Activated CD4-positive, CD25-positive, alpha-beta regulatory T cell treated with anti-CD3 and anti-CD28 coated beads, Interleukin-2, amount 50 U/mL, for 72 hours (primary cell): ENCODE measurements at regions not wholly inside any gene's neighbourhood (a gene's known extent, or its start where the extent isn't known, plus 50 kb on each side); places are given as distances from the start of the nearest gene placed in this dataset.

Experiments used
- DNase-seq: peaks from one replicate; pipeline ENCODE4 v3.0.0; 2021

DNA sequence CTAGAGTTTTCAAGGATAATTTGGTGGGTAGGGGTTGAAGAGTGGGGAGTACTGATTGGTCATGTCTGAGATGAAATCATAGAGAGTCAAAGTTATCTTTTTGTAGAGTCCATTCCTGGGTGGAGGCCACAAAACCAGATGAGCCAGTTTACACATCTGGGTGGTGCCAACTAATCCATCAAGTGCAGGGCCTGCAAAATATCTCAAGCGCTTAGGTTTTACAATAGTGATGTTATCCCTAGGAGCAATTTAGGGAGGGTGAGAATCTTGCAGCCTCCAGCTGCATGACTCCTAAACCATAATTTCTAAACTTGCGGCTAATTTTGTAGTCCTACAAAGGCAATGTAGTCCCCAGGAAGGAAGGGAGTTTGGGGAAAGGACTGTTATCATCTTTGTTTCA, 988.3 kb upstream of the LCORL start:
- DNase-seq, result no peak

DNA sequence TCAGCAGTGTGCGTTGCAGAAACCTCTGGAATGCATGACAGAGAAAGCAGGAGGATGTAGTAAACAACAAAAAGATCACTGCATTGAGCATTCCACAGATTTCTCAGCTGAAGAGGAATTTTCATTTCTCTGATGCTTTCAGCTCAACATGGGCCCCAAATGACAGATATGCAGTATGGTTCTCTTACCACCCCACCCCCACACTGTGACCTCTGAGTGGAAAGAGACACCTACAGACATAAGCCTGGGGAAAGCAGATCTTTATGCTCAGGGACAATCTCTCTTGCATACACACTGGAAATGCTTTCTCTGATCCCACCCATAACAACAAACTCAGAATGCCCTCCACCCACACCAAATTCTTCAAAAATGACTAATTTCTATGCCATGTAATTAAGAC, 983.7 kb upstream of the LCORL start:
- DNase-seq, result no peak

DNA sequence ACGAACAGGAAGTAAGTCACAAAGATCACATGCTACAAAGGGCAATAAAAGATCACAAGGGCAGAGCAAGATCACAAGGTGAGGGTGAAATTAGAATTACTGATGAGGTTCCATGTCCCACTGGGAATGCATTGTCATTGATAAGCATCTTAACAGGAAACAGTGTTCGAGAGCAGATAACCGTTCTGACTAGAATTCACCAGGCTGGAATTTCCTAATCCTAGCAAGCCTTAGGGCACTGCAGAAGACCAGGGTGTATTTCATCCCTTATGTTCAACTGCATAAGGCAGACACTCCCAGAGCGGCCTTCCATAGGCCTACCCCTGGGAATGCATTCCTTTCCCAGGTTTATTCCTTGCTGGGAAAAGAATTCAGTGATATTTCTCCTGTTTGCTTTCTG, 980.6 kb upstream of the LCORL start:
- DNase-seq, result no peak

DNA sequence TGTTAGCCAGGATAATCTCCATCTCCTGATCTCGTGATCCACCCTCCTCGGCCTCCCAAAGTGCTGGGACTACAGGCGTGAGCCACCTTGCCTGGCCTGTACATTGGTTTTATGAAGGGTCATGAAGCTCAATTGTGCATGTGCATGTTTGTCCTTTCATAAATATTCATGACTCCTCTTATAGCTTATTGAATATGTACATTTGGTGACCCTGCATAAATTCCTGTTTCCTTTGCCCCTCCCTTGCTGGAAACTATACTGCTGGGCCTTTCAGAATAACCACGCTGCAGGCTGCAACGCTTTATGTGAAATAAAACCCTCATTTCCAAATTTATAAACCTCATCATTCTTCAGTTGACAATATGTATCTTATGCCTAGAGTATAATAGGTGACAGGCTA, 978.0 kb upstream of the LCORL start:
- no peak for DNase-seq

DNA sequence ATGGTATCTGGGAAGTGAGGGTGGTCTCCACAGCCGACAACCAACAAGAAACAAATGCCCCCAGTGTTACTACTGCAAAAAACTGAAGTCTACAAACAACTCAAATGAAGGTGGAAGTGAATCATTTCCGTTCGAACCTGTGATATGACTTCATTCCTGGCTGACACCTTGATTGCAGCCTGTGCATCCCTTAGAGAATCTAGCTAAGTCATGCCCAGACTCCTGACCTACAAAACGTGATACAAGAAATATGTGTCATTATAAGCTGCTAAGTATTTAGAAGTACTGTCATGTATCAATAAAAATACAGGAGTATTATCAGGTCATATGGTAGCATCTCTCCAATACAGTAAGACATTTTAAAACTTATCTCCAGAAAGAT, 959.7 kb upstream of the LCORL start:
- no peak for DNase-seq

DNA sequence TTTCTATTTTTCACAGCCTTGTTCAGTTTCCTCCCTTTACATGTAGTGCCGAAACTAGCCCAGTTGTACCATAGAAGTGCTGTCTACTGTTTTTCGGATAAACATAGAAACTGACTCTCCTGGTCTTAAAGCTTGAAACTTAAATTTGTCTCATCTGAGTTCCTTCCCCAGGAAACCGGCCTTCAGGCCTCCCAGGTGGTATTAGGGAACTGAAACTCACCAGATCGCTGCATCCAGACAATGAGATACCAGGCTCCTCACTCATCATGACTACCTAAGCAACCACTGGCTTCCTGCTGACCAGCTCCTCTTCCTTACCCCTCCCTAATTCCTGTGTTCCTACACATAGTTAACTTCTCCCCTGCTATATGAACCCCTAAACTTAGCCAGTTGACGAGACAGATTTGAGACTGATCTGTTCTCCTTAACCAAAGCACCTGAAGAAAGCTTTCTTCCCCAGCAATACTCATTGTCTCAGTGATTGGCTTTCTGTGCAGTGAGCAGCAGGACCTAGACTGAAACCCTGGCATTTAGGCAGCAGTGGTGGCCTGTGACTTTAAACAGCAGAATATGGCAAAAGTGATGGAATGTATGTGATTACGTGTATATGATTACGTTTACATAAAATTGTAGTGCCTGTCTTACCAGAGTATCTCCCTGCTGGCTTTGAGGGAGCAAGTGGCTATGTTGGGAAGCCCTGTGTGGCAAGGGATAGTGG, 959.1 kb upstream of the LCORL start:
- no peak for DNase-seq

DNA sequence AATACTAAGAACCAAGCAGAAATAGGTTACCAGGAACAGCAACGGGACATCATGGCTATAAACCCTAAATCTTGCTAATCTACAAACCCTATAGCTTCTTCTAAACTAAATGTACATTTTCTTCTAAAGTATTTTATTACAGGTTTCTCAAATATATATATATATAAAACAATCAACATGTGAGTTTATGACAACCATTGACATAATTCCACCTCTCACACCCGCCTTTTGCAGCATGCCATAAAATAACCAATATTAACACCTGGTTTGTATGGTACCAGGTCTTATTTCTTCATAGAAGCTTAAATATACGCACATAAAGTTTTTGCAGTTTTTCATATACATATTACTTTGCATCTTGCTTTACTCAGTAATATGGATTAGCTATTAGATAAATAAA, 955.3 kb upstream of the LCORL start:
- no peak for DNase-seq

DNA sequence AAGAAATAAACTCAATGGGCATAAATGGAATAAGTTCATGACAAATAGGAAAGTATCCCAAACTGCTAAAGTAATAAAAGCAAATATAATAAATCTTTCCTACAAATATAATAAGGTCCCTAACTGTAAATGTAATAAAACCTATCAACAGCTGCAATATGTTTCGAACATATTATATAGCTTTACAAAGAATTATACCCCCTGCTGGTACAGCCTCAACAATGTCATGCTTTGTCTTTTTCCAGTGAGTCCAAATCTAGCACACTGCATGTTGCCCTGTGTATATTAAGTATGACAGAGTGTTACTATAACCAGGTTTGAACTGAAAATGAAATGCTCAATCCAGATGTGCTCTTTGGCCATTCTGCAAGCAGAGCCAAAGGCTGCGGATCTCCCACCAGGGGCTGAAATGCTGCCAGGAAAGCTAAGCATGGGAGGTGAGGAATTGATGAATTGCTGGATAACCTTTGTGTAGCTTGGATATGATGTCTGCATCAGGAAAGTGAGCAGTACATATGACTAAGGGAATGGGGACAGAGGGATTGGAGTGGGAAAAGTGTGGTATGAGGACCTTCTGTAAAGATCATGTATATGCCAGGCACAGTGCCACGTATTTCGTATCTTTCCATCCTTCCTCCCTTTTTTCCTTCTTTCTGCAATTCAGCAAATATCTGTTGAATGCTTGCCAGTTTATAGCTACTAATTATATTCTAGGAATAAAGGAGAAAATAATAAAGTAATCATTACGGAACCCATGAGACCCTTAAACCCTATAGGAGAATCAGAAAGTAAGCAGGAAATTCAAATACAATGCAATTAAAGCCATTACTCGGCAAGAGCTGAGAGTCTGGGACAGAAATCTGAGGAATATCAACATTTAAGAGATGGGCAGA, 954.6 kb upstream of the LCORL start:
- DNase-seq, result no peak

DNA sequence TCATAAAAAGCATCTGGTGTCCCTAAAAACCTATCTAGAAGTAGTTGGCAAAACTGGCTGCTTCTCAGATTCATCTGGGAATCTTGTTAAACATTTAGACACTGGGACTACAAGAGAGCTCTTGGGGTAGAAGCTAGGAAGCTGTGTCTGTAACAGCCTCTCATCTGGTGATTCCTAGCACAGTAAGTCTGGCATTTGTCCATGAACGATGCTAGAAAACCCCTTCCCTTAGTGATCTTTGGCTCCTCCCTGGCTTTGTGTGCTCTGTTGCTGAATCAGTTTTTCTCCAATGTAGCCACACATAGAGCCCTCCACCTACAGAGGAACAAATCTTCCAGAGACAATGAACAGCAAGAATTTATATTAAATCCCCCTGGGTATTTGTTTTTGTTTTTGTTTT, 951.7 kb upstream of the LCORL start:
- no peak for DNase-seq

DNA sequence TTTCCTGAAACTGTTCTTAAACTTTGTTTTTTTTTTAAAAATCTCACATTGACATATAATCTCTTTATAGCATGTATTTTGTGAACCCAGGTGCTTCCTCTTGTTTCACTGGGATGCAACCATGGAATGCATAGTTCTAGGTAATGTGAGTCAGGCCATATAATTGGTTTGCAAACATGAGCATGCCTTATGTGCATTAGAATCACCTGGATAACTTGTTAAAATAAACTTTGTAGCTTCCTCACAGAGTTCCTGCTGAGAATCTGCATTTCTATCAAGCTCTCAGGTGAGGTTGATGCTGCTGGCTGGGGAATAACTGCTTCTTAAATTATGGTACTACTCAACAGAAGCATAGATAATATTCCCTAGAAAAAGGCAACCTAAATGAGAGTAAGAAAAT, 940.3 kb upstream of the LCORL start:
- no peak for DNase-seq

DNA sequence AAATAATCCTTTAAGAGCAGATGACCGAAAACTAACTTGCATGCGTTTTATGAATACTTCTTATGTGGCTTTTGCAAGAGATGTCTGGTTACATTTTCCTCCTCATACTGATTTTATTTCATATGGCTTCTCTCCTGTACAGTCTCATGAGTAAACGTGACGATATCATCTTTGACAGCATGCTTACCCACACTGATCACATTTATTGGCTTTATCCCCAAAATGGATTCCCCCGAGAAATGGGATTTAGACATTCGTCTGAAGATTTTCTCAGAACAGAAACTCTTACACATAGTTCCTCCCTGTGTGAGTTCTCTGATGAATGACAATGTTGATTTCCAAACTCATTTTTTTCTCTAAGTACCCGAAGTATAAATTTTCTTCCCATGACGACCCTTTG, 939.7 kb upstream of the LCORL start:
- DNase-seq, result no peak

DNA sequence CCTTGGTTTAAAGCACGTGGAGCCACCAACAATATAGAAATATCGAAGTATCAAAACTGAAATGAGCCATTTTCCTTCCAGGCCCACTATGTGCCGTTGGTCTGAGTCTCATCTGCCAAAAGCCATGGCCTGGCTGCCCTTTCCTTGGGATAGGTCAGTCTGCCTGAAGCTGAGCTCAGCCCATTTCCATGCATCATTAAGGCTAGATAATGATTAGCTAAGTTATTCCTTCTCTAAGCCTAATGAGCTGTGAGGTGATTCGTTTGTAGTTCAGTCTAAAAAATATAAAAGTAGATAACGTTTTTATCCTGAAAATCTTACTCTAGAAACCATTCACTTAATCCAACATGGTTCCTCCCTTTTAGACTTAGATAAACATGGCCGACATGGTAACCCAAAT, 936.2 kb upstream of the LCORL start:
- DNase-seq, result no peak

DNA sequence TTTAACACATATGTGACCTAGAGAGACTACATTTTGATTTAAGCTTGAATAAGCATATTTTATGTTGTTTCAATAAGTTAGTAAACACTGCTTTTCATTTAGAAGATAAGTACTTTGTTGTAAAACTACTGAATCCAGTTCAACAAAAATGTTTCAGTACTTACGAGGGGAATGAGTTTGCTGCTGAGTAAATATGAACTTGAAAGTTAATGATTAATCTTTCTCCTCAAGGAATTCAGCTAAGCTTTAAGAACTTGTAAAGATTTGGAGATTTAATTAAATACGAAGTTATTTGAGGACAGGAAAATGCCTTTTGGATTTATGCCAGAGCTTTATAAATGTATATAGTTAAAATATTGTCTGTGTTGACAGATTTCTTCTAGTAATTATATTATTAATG, 933.0 kb upstream of the LCORL start:
- no peak for DNase-seq

DNA sequence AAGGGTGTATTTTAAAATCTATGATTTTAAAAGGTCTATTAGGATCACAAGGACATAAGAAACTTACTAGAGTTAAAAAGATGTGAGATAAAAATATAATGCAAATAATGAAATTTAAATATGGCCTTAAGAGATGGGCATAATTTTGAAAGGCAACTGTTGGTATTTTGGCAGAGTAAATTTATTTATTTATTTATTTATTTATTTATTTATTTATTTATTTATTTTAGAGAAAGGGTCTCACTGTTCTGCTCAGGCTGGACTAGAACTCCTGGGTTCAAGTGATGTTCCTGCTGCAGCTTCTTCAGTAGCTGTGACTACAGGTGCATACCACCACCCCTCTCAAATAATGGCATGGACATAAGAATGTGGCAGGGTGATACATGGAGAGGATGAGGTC, 932.1 kb upstream of the LCORL start:
- no peak for DNase-seq

DNA sequence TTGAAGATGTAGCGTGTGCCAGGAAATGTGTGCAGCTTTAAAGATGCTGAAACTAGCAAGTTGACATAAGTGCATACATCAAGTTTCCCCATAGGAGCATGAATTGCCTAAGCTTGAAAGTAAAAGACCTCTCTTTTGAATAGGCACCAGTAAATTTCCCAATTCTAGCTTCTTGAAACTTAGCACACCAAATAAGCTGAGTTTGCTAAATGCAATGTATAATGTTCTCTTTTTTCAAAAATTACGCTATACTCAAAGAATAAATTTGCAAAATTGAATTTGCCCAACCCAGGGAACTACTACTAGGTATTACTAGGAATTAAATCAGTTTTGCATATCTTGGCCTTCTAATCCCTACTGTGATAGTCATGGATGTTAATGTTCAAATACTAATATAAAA, 923.9 kb upstream of the LCORL start:
- no peak for DNase-seq

DNA sequence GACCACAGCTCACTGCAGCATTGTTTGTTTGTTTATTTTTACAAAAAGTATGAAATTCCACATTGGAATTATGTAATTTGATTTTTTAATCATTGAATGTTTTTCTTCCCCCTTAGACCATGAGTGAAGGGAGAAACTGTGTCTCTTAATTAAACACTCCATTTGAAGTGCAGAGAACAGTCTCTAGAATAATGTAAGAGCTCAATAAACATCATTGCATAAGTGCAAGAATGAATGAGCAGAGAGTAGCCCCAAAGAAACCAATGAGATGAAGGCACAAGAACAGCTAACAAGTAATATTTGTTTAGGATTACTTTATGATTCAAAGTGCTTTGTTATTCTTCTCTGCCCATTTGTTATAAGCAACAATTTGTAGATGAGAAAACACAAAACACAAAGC, 921.3 kb upstream of the LCORL start:
- DNase-seq, result no peak

DNA sequence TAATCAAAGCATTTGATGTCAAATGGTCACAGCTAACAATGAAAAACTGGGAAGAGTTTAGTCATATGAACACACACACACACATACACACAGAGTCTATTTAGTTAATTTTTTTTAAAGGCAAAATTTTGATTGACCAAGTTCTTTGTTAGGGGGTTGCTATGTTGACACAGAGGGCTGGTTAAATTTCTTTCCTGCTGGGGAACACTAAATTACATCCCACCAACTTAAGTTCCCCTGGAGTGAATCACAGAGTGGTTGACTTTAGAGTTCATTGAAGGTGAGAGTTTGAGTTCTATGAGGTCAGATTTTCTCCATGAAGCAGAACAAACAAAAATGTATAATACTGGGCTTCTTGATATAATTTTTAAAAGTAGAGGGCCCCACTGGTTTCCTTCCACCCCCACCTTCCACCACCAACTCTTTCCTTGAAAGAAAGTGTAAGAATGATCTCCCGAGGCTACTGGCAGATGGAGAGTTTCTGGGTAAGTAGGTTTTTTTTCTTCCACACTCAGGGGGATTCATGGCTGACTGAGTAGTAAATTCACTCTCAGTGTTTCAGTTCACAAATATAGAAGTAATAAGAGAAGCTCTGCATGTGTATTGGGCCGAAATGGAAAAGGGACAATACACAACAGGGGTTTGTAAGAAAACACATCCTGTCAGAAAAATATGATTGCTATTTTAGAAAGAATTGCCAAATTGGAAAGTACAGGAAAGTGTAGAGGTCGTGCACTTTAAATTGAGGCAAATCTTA, 917.0 kb upstream of the LCORL start:
- no peak for DNase-seq

DNA sequence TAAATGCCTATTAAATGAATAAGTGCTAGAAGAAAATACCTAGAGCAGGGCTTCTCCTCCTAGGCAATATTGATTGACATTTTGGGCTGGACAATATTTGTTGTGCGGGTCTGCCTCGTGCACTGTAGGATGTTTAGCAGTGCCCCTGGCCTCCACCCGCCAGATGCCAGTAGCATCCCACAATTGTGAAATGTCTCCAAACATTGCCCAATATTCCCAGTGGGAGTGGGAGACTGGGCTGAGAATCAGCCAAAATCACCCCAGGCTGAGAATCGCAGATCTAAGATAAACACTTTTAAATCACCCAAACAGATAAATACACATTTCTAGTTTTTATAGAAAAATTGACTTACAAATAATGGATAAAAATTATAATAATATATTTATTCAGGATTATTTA, 916.2 kb upstream of the LCORL start:
- no peak for DNase-seq

DNA sequence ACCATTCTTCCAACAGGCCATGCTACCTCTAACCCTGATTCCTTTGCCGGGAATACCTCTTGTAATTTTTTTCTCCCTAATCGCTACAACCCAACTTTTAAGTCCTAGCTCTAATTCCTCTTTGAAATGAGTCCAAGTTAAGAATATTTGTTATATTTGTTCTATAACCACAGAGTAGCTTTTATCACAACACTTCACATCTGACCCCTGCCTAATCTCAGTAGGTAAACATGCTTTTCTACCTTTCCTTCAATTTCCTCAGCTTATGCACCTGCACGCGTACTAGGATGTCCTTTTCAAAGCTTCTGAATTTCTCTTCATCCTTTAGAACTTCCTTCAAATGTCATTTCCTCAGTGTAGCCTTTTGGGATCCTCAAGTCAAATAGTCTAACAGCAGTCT, 915.5 kb upstream of the LCORL start:
- DNase-seq, result no peak

DNA sequence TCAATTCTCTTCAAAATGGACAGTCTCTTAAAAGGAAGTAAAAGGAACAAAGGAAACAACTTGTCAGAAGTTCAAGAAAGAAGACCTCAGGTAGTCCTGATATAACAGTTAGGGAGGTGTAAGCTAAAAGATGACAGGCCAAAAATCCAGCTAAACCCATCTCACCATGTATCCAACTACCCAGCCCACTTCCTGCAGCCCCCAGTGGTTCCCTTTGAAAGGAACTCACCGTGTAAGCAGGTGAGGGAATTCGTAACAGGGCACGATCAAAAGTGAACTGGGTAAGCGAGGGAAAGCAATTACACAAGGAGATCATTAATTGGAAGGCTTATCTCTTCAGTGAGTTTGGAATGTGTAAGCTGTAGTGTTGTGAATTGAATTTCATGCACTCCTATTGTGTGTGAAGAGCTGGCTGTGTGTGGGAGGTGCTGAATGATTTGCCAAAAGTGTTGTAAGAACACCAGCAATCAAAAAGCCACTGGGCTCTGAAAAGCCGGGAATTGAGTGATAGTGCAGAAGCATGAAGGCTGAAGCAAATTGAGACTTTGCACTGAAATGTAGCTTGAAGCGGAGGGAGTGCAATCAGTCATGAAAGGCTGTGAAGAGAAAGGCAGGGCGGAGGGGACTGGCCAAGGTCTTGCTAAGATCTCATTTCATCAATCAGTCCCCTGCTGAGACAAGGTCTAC, 914.2 kb upstream of the LCORL start:
- no peak for DNase-seq

DNA sequence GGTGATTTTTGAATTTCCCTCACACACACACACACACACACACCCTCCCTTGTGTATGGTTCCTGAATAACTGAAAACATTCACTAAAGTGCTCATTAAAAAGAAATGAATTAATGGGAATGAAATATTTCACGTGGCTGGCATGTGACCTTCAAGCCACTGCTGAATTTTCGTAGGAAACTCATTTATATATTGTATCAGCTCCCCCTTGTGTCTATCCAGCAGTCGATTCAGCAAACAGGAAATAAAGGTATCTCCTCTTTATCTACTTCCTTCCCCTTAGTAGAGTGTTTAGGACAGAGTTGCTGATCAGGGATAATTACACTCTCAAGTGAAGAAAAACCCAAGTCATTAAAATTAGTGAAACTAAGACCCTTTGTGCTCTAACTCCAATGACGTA, 912.6 kb upstream of the LCORL start:
- no peak for DNase-seq

DNA sequence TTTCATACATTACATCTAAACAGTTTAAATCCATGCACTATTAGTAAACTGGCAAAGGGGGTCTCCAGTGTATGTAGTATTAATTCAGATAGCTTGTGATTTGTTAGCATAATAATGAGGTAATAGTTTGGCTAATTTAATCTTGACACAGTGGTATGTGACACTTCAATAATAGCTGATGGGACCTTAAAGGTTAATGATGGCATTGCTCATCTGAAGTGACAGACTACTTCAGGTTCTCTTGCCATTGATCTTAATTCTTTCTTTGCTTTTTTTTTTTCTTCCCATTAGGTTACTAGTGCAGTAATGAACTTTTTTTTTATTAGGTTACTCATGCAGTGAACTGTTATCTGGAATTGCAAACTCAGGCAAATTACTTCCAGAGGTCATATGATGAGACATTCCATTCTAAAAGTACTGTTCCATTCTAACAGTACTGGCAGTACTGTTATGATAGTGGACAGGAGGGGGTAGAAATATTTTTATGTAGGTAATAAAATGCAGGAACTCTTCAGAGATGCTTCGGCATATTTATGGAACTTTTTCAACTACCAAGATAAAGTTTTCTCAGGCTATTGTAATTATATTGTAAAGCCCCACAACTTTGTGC, 911.3 kb upstream of the LCORL start:
- no peak for DNase-seq
